Stomach (tissue), 8 donors: ENCODE measurements at regions not wholly inside any gene's neighbourhood (a gene's known extent, or its start where the extent isn't known, plus 50 kb on each side); places are given as distances from the start of the nearest gene placed in this dataset.

Source experiments
- DNase-seq, 2 donors: peaks; one replicate each; pipeline versions ENCODE4 v3.0.0 to v3.0.0-alpha.2; 2013 to 2019
- H3K27ac ChIP-seq, 5 donors: fragments of 200-600 bp in 4 of 5; sonication (generic) in 4 of 5; one replicate each; pipeline ENCODE4 v1.5.1; 2013 to 2019; ENCODE audit warnings: mild to moderate bottlenecking in 1 of 5, moderate library complexity in 1 of 5
- H3K27me3 ChIP-seq, 3 donors: fragments of 200-600 bp; sonication (generic); one replicate each; pipeline ENCODE4 v1.5.1; 2017 to 2019; ENCODE audit warnings: mixed run types in 1 of 3
- H3K36me3 ChIP-seq, 4 donors: fragments of 200-600 bp; sonication (generic); 1 replicate in 3 of 4; 2 replicates in 1 of 4; pipeline ENCODE4 v1.5.1; 2016 to 2019
- H3K4me1 ChIP-seq, 4 donors: fragments of 200-600 bp; sonication (generic); one replicate each; pipeline ENCODE4 v1.5.1; 2016 to 2019
- H3K4me3 ChIP-seq, 4 donors: fragments of 200-600 bp; sonication (generic) in 3 of 4; one replicate each; pipeline ENCODE4 v1.5.1; 2016 to 2019; ENCODE audit warnings: mild to moderate bottlenecking in 1 of 4
- H3K9me3 ChIP-seq, 4 donors: fragments of 200-600 bp; sonication (generic); one replicate each; pipeline ENCODE4 v1.5.1; 2016 to 2019
- EP300 ChIP-seq: sonication (generic); formaldehyde crosslinking; IDR thresholded peaks from one replicate; pipeline ENCODE4 v1.6.1; 2017; ENCODE audit warnings: antibody characterized with exemption
- POLR2A ChIP-seq, 4 donors: fragments of 450-650 bp; IDR thresholded peaks; one replicate each; pipeline ENCODE4 v1.6.1; 2016; ENCODE audit warnings: antibody characterized with exemption in 4 of 4, control low read depth in 2 of 4, mild to moderate bottlenecking in 1 of 4, moderate library complexity in 1 of 4
- POLR2AphosphoS5 ChIP-seq, 3 donors: sonication (generic); formaldehyde crosslinking; IDR thresholded peaks; one replicate each; pipeline ENCODE4 v1.6.1; 2016; ENCODE audit warnings: antibody characterized with exemption in 3 of 3
- WGBS, 5 donors: extraction: QIAGEN DNeasy Blood & Tissue Kit in 3 of 5; methylation state at CpG; one replicate each; pipeline versions ENCODE4 v1.1.5 to v1.1.7; 2013 to 2018; 5-methylcytosine and 5-hydroxymethylcytosine counted together
- intact Hi-C: fragments of 100-400 bp; cut with DNase I; formaldehyde crosslinking; loops from one replicate; pipeline ENCODE4 v1.15.1; 2023; ENCODE audit warnings: low total_unique reads
- TF ChIP-seq, protein P1 (sequence below), 7 experiments: fragments of 450-650 bp in 4 of 7; fragments of 200-600 bp in 3 of 7; sonication (generic) in 3 of 7; IDR thresholded peaks; one replicate each; pipeline ENCODE4 v1.5.1; 2016 to 2019; ENCODE audit warnings: antibody characterized with exemption in 7 of 7, control low read depth in 2 of 7, mild to moderate bottlenecking in 1 of 7
- donor health status: healthy with polysubstance abuse.
- donor health status: Bipolar disorder and iron deficiency.
- donor health status: healthy.

- no peak for DNase-seq
Measured at GRCh38 chr3:143182866-143183664, 63.5 kb downstream of the CHST2 start.

GRCh38 chr3:143183665-143183964, 64.0 kb downstream of the CHST2 start:
- TF ChIP-seq POLR2A (IDR thresholded peaks at IDR 0.05) (no peak), EP300 (no peak), POLR2AphosphoS5 (IDR thresholded peaks at IDR 0.05) (no peak)
- TF ChIP-seq, protein P1, sequence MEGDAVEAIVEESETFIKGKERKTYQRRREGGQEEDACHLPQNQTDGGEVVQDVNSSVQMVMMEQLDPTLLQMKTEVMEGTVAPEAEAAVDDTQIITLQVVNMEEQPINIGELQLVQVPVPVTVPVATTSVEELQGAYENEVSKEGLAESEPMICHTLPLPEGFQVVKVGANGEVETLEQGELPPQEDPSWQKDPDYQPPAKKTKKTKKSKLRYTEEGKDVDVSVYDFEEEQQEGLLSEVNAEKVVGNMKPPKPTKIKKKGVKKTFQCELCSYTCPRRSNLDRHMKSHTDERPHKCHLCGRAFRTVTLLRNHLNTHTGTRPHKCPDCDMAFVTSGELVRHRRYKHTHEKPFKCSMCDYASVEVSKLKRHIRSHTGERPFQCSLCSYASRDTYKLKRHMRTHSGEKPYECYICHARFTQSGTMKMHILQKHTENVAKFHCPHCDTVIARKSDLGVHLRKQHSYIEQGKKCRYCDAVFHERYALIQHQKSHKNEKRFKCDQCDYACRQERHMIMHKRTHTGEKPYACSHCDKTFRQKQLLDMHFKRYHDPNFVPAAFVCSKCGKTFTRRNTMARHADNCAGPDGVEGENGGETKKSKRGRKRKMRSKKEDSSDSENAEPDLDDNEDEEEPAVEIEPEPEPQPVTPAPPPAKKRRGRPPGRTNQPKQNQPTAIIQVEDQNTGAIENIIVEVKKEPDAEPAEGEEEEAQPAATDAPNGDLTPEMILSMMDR (IDR thresholded peaks at IDR 0.05) = no peak
- WGBS, 5 donors = 68 to 86% (median 83%) methylated on average over 4 of the region's 4 CpGs
- DNase-seq = no peak
- no peaks in the 10 kb centered on the region for H3K27me3 ChIP-seq
- H3K27ac ChIP-seq = no peak overlapping the region
- no peak overlapping the region for H3K4me3 ChIP-seq
- peaks cover 0 to 10% (median 0%) of the 10 kb centered on the region in 4 donors for H3K9me3 ChIP-seq
- H3K36me3 ChIP-seq = no peaks in the 10 kb centered on the region
- intact Hi-C loops = no loop called here
- no peaks in the 10 kb centered on the region for H3K4me1 ChIP-seq

More at GRCh38 chr3:143182866-143183664, 63.5 kb downstream of the CHST2 start:
- Histone ChIP-seq H3K4me1 (no peaks in the 10 kb centered on the region), H3K36me3 (no peaks in the 10 kb centered on the region), H3K27ac (no peak overlapping the region), H3K4me3 (no peak overlapping the region), H3K27me3 (no peaks in the 10 kb centered on the region), H3K9me3 (peaks cover 0 to 10% (median 0%) of the 10 kb centered on the region in 4 donors)
- intact Hi-C loops = no loop called here
- 88 to 89% (median 88%) methylated on average over 6 of the region's 6 CpGs for WGBS, 5 donors
- TF ChIP-seq, protein P1 (IDR thresholded peaks at IDR 0.05) = no peak
- TF ChIP-seq POLR2A (IDR thresholded peaks at IDR 0.05) (no peak), POLR2AphosphoS5 (IDR thresholded peaks at IDR 0.05) (no peak), EP300 (no peak)

- Histone ChIP-seq H3K27me3 (no peaks in the 10 kb centered on the region), H3K27ac (no peak overlapping the region), H3K36me3 (no peaks in the 10 kb centered on the region), H3K9me3 (peaks cover 0 to 10% (median 0%) of the 10 kb centered on the region in 4 donors), H3K4me1 (no peaks in the 10 kb centered on the region), H3K4me3 (no peak overlapping the region)
- no peak for TF ChIP-seq POLR2AphosphoS5 (IDR thresholded peaks at IDR 0.05)
- TF ChIP-seq, protein P1 (IDR thresholded peaks at IDR 0.05) = no peak
- TF ChIP-seq POLR2A (IDR thresholded peaks at IDR 0.05) = no peak
- no peak for TF ChIP-seq EP300
- no peak for DNase-seq
- WGBS, 5 donors = 50 to 92% (median 82%) methylated on average over 1 of the region's 1 CpG
- intact Hi-C loops = no loop called here
Measured at GRCh38 chr3:143184099-143184498, 64.5 kb downstream of the CHST2 start.

GRCh38 chr3:143185401-143185800, 65.8 kb downstream of the CHST2 start:
- TF ChIP-seq POLR2A (IDR thresholded peaks at IDR 0.05) (no peak), POLR2AphosphoS5 (IDR thresholded peaks at IDR 0.05) (no peak), EP300 (no peak)
- TF ChIP-seq, protein P1 (IDR thresholded peaks at IDR 0.05) = no peak
- Histone ChIP-seq H3K4me1 (no peaks in the 10 kb centered on the region), H3K27me3 (no peaks in the 10 kb centered on the region), H3K36me3 (no peaks in the 10 kb centered on the region), H3K9me3 (peaks cover 0 to 10% (median 0%) of the 10 kb centered on the region in 4 donors), H3K4me3 (no peak overlapping the region), H3K27ac (no peak overlapping the region)
- intact Hi-C loops = no loop called here
- no peak for DNase-seq
